Neuron (in vitro differentiated cells): ENCODE measurements at regions not wholly inside any gene's neighbourhood (a gene's known extent, or its start where the extent isn't known, plus 50 kb on each side); places are given as distances from the start of the nearest gene placed in this dataset.

Experiments used
- H2AFZ ChIP-seq: one replicate; pipeline ENCODE4 v1.6.1; 2013; ENCODE audit warnings: low read depth, mild to moderate bottlenecking, inconsistent platforms, low read length, moderate library complexity
- H3K27me3 ChIP-seq: one replicate; pipeline ENCODE4 v1.6.1; 2013; ENCODE audit warnings: low read length; ENCODE audit not compliant: insufficient read depth
- H3K36me3 ChIP-seq: one replicate; pipeline ENCODE4 v1.6.1; 2013; ENCODE audit warnings: low read length; ENCODE audit not compliant: insufficient read depth
- H3K4me1 ChIP-seq: one replicate; pipeline ENCODE4 v1.6.1; 2013; ENCODE audit warnings: low read length; ENCODE audit not compliant: insufficient read depth
- H3K4me3 ChIP-seq: 2 replicates; pipeline ENCODE4 v1.5.1; 2013; ENCODE audit warnings: mild to moderate bottlenecking, low read length, moderate library complexity
- H3K9me3 ChIP-seq: one replicate; pipeline ENCODE4 v1.6.1; 2013; ENCODE audit warnings: low read length

DNA sequence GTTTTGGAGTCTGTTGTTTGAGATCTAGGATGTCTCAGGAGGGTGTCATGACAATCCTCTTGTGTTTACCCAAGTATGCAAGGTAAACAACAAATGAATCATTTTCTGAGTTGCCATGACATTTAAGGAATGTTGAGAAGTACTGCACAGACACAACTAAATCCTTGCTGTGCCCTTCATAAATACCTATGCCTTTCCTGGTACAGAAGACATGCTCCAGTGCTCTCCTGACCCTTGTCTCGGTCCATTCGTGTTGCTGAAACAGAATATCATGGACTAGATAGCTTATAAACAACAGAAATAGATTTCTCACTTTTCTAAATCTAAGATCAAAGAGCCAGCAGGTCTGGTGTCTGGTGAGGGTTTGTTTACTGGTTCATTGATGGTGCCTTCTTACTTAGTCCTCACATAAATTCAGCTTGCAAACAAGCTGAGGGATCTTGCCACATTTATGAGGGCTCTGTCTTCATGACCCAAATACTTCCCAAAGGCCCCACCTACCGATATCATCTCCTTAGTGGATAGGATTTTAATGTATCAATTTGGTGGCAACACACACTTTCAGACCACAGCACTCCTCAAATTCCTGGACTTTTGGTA, 341.8 kb upstream of the SEMA3A start:
- no peaks in the 10 kb centered on the region for H3K27me3 ChIP-seq
- H3K36me3 ChIP-seq, result no peaks in the 10 kb centered on the region
- H3K9me3 ChIP-seq, result no peaks in the 10 kb centered on the region
- no peak overlapping the region for H2AFZ ChIP-seq
- H3K4me1 ChIP-seq, result peaks cover 8% of the 10 kb centered on the region
- no peak overlapping the region for H3K4me3 ChIP-seq

DNA sequence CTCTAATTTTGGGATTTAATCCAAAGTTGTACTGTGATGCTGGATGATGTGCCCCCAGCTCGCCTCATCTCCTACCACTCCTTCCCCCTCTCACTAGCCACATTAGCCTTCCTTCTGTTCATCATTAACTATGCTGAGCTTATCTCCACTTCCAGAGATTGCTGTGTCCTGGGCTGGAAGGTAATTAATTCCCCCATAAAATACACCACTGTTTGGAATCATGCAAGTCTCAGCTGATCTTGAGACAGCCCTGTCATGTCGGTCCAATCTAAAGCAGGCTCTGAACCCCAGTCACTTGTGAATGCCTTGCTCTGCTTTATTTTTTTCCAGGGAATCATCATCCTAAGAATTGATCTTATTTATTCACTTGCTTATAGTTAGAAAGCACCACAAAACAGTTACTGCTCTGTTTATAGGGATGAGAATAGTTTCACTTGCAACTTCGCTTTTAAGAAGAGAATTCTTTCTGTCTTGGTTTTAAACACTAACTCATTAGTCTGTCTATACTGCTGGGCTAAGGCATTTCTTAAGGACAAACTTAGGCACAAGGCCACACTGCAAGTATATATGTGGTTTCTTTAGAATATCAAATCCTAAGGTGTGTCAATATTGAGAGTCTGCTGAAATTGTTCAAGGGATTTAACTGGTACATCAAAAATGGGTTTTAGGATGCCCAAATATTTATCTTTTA, 341.1 kb upstream of the SEMA3A start:
- Histone ChIP-seq H2AFZ (no peak overlapping the region), H3K9me3 (no peaks in the 10 kb centered on the region), H3K36me3 (no peaks in the 10 kb centered on the region), H3K27me3 (no peaks in the 10 kb centered on the region), H3K4me3 (no peak overlapping the region), H3K4me1 (peaks cover 8% of the 10 kb centered on the region)

DNA sequence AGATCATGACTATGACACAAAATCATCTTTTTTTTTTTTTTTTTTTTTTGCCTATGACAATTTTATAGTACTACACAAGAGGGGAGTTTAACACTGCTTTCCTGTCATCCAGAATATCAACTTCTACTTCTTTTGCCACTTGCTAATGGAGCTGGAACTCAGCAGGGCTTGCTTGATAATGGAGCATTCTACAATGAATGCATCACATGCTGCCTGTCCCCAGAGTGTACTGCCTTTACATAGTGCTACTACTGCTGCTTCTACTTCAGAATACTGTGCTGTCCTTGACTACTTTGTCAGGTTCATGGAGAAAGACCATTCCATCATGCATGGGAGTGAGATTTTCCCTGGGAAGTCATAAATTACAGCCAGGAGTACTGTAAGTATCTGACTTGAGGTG, 338.6 kb upstream of the SEMA3A start:
- H3K36me3 ChIP-seq, result no peaks in the 10 kb centered on the region
- no peaks in the 10 kb centered on the region for H3K27me3 ChIP-seq
- no peak overlapping the region for H3K4me3 ChIP-seq
- H2AFZ ChIP-seq, result no peak overlapping the region
- no peaks in the 10 kb centered on the region for H3K9me3 ChIP-seq
- H3K4me1 ChIP-seq, result peaks cover 4% of the 10 kb centered on the region

DNA sequence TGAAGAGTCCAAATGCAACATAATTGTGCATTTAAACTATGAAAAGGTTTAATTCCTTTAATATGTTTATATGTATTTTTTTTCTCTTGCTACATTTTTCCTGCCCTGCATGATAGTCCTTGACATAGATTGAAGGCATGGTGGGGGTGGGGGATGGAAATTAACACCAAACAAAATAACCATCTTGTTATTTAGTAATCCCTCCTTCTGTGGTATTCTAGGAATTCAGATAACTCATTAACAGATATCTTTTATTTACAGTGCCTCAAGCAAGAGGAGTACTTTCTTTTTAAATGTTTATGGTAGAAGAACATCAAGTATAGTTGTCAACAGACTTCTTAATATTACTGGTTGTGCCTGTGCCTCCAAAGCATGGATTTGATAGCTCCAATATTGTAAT, 337.6 kb upstream of the SEMA3A start:
- Histone ChIP-seq H2AFZ (no peak overlapping the region), H3K4me1 (peaks cover 4% of the 10 kb centered on the region), H3K9me3 (no peaks in the 10 kb centered on the region), H3K4me3 (no peak overlapping the region), H3K27me3 (no peaks in the 10 kb centered on the region), H3K36me3 (no peaks in the 10 kb centered on the region)

DNA sequence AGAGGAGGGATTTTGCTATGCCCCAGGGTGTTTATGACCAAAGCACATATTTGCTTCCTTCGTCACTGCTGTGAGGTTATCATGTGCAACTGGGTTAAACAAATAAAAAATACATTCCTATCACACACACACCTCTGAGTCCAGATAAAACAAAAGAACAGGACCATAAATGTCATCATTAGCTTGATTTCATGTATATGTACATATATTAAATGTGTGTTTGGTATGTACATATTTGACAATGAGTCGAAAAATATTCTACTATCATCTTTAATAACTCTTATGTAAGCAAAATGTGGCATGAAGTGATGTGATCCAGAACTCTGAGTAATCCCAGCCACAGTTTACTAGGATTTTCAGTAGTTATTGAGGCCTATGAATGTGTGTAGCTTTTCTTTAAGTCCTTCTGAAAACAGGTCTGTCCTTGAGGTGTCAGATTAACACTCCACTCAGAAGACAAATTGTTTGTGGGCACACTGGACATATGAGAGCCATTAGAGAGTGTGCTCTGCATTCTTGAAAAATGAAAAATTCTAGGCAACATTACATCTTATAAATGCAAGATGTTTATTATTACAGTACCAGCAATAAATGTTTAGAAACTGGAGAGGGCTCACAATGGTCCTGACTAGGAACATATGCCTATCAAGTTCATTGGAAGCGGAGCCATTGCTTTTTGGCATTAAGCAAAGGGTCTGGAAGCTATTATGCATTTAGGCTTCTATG, 335.1 kb upstream of the SEMA3A start:
- H2AFZ ChIP-seq, result no peak overlapping the region
- H3K4me3 ChIP-seq, result no peak overlapping the region
- peaks cover 4% of the 10 kb centered on the region for H3K4me1 ChIP-seq
- no peaks in the 10 kb centered on the region for H3K9me3 ChIP-seq
- H3K27me3 ChIP-seq, result no peaks in the 10 kb centered on the region
- no peaks in the 10 kb centered on the region for H3K36me3 ChIP-seq

DNA sequence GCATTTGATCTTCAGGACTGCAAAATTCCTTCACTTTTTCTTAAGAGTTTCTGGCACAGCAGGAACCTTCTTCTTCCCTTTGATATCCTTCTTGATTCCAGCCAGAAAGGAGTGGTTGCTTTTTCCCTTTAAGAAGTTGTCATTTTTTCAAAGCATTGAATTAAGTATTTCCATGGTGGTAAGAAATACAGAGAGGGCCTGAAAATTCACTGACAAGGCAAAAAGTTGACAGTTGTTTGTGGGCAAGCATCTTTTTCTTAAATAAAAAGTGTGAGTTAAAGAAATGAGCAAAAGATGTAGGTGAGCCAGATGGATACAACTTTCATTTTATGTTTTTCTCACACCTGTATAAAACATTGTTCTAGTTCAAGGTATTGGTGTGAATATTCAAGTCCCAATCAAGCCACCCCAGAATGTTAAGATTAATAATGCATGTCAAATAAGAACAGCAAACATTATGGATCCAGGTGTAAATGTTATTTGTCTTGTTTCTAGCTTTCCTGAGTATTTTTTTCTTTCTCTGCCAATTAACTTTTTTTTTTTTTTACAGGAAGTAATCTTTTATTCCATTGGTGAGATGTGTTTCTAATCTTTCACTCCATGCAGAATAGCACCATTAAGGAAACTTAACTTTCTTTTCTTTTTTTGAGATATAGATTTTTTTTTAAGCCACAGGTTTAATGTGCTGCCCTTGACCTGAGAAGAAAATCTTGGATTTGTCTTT, 334.3 kb upstream of the SEMA3A start:
- Histone ChIP-seq H3K4me3 (no peak overlapping the region), H3K9me3 (no peaks in the 10 kb centered on the region), H3K36me3 (no peaks in the 10 kb centered on the region), H2AFZ (no peak overlapping the region), H3K4me1 (peaks cover 4% of the 10 kb centered on the region), H3K27me3 (no peaks in the 10 kb centered on the region)

DNA sequence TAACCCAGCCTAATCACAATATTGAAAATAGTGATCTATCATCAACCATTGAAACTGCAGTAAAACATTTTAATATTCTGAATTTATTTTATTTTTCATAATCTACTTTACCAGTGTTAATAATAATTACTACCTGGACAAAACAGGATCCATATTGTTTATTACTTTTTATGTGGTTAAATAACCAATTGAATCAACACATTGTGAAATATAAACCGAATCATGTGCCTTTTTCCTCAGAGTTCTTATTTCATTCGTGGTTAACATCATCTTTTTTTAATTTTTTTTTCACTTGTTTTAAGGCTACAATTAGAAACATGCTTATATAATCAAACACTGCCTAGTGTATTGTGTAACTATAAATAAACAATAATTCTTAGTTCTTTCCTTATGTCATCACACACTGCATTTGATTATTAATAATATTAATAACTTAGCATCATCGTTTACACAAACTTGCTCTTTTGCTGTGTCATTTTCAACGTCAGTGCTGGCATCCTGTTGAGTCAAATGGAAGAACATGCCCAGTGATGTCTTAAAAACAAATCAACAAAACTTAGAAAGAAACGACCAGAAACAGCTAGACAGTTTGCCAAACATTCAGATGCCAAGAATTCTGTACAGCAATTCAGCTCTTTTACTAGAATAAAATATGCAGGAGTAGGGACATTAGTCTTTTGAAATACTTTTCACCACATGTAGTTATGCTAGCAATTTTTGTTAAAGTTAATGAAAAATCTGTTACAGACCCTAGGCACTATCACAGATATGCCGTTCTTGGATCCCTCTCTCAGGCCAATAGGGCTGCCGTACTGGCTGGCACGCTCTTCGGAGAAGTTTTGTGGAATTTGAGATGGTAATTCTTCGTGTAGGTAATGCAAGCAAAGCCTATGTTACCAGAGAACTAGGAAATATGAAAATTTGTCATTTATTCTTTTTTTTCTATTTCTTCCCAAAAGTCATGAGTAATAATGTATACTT, 330.4 kb upstream of the SEMA3A start:
- Histone ChIP-seq H3K9me3 (peaks cover 2% of the 10 kb centered on the region), H3K36me3 (no peaks in the 10 kb centered on the region), H2AFZ (no peak overlapping the region), H3K4me1 (peaks cover 4% of the 10 kb centered on the region), H3K4me3 (no peak overlapping the region), H3K27me3 (no peaks in the 10 kb centered on the region)

DNA sequence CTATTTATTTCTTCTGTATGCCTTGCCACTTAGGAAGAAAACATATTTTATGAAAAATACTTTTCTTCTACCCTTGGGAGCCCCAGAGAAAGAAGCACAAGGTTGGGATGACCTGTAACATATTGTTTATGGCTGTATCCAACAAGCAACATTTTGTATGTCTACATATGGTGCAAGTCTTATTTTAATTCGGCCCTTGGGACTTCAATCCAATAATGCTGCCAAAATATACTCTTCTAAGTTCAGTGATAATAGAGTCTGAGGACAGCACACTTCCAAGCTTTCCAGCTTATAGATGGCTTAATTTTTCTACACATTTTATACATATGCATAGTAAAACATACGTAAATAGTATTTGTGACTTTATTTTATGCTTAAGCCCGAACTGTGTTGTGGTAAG, 318.5 kb upstream of the SEMA3A start:
- Histone ChIP-seq H3K27me3 (no peaks in the 10 kb centered on the region), H3K36me3 (no peaks in the 10 kb centered on the region), H2AFZ (no peak overlapping the region), H3K4me1 (no peaks in the 10 kb centered on the region), H3K9me3 (no peaks in the 10 kb centered on the region), H3K4me3 (no peak overlapping the region)

DNA sequence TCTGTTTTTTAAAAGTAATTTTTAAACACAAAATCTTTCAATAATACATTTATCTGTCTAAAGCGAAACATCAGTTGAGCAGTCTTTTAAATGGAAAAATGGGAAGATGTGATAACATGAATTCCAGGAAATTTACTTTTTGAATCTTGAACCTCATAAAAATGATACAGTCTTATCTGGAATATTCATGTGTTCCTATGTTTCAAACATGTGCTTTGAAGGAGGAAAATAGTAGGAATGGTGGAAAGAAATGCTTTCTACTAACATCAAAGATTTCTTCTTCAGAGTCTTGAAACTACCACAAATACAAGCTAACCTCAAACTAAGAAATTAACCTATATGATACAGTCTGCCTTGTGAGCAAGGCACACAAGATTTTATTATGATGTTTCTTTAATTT, 317.5 kb upstream of the SEMA3A start:
- Histone ChIP-seq H3K9me3 (no peaks in the 10 kb centered on the region), H3K4me3 (no peak overlapping the region), H3K27me3 (no peaks in the 10 kb centered on the region), H2AFZ (no peak overlapping the region), H3K4me1 (no peaks in the 10 kb centered on the region), H3K36me3 (no peaks in the 10 kb centered on the region)

DNA sequence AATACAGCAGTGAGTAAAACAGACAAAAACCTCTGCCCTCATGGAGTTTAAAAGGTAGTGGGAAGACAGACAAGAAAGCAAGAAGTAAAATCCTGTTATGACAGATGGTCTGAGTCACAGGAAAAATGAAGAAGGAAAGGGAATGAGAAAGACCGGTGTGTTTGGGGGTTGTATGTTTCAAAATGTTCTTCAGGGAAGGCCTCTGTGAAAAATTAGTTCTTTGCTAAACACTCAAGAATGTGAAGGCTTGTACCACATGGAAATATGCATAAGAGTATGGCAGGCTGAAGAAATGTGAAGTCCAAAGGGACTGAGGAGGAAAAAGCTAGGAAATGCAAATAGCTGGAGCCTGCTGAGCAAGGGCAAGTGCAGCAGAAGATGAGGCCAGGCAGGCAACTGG, 315.9 kb upstream of the SEMA3A start:
- no peak overlapping the region for H2AFZ ChIP-seq
- no peak overlapping the region for H3K4me3 ChIP-seq
- H3K36me3 ChIP-seq, result no peaks in the 10 kb centered on the region
- H3K27me3 ChIP-seq, result no peaks in the 10 kb centered on the region
- H3K4me1 ChIP-seq, result peaks cover 2% of the 10 kb centered on the region
- no peaks in the 10 kb centered on the region for H3K9me3 ChIP-seq

DNA sequence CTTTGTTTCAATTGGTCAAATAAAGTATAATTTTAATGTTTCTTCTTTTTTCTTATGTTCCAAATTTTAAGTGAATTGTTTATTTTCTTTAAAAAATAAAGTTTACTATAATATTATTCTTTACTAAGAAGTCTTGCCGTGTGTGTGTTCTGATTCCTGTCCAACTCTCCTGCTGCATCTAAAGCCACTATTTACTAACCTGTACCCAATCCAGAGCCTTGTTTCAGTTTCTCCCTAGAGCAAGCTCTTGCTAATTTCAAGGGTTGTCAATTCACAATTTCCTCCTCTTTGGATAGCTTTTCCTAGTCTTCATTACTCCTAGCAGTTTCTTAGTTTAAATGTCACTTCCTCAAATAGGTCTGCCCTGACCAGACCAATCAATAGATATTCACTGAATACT, 314.9 kb upstream of the SEMA3A start:
- Histone ChIP-seq H3K27me3 (no peaks in the 10 kb centered on the region), H3K4me3 (no peak overlapping the region), H3K4me1 (peaks cover 12% of the 10 kb centered on the region), H2AFZ (no peak overlapping the region), H3K36me3 (no peaks in the 10 kb centered on the region), H3K9me3 (no peaks in the 10 kb centered on the region)

DNA sequence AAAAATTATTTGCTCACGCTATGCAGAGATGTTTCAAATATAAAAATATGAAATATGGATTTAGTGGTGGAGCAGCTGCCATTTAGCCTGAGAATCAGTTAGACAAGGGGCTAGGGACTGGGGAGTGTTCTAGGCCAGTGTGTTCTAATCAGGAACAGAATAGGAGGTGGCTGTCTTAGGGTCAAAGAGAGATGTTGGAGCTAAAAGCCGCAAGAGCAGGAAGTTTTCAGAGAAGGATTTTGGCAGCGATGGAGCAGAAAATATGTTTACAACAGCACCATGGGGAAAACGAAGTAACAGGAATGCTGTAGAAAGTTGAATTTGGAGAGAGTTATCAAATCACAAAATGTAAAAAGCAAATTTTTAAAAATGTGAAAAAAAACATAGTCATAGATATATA, 314.0 kb upstream of the SEMA3A start:
- Histone ChIP-seq H3K36me3 (no peaks in the 10 kb centered on the region), H2AFZ (no peak overlapping the region), H3K9me3 (no peaks in the 10 kb centered on the region), H3K4me3 (no peak overlapping the region), H3K4me1 (peaks cover 13% of the 10 kb centered on the region), H3K27me3 (no peaks in the 10 kb centered on the region)
